ENCODE measurements at regions not wholly inside any gene's neighbourhood (a gene's known extent, or its start where the extent isn't known, plus 50 kb on each side); places are given as distances from the start of the nearest gene placed in this dataset.
A peak's percentile ranks its signal among the peaks of the same experiment; 100 is the strongest.

DNA sequence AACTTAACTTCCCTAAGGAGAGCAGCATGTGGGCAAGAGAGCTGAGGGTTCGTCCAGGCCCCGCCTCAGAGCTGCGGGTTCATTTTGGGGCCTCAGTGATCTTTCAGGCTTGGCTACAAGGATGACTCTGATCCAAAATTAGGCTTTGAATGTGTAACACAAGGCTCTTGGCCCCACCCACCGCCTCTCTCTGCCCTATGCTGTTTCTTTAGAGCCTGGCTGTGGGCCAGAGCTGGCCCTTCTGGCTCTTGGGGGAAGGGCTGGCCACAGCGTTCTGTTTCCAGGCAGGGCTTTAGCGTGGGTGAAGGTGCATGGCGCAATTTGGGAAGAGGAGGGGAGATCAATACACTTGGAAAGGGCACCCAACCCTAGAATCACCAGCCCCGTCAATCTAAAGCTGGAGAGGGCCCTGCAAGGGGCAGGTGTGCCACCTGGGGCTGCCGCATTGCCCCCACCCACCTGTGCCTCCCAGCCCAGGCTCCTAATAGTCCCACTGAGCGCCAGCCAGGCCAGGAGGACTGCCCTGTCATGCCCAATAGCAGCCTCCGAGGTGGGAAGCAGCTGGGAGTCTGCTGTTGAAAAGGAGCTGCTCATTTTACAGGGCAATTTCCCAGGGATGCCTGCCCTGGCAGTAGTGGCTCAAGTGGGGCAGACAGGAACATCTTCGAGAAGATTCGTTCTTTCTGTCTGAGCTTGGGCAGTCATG, 84.5 kb upstream of the MAML3 start:
- Histone ChIP-seq H3K4me3 (peak overlapping the region; percentile 71), H3K9ac (ENCODE audit: insufficient read length) (no peak overlapping the region)

DNA sequence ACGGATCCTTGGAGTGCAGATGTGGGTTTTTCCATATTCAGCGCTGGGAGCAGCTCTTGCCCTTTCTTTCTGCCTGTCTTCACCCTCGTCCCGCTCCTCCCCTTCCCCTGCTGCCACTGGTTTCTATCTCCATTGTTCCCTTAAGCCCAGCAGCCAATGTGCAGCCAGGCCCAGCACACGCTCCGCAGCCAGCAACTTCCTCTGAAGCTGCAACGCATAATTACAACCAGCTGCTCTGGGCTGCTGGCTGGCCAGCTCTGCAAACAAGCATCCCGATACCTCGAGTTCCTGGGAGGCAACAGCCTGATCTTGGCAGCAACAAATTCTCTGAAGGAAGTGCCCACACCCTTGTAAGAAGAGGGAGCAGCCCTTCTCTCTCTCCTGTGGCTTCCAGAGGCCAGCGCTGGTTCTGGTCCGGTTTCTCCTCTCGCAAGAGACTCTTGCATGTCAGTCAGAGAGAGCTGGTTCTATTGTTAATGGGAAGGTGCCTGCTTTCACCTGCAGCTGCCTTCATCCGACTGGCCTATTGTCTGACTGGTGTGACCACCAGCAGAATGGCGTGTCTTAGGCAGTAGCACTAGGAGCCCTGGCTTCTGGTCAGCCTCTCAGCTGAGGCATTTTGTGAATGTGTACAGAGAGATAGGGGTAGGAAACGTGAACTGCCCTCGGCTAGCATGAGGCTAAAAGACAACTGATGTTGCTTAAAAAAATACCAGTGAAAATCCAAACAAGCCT, 83.8 kb upstream of the MAML3 start:
- DNase-seq (ENCODE audit: low read depth, low spot score): peak; percentile 82
- peak overlapping the region; percentile 87 for H3K27ac ChIP-seq
- peak overlapping the region; percentile 53 for H3K9ac ChIP-seq (ENCODE audit: insufficient read length)
- peak overlapping the region; percentile 71 for H3K4me3 ChIP-seq
- no peaks in the 10 kb centered on the region for H3K36me3 ChIP-seq (ENCODE audit: insufficient read depth, low read length)
- TF ChIP-seq POLR2AphosphoS5 (IDR thresholded peaks at IDR 0.05; ENCODE audit: borderline replicate concordance, low read depth, low read length): peak; percentile 63
- TF ChIP-seq FOXP2 (optimal IDR thresholded peaks at IDR 0.05; ENCODE audit: control extremely low read depth, extremely low read length, insufficient read depth): no peak
- H3K9me3 ChIP-seq (ENCODE audit: low read depth, low read length): no peaks in the 10 kb centered on the region

More for the DNA sequence above, 84.5 kb upstream of the MAML3 start:
- TF ChIP-seq EZH2 (IDR thresholded peaks at IDR 0.05) (no peak), POLR2AphosphoS5 (IDR thresholded peaks at IDR 0.05; ENCODE audit: borderline replicate concordance, low read depth, low read length) (peak; percentile 30; the same call in 1 of the 2 replicates)
- Histone ChIP-seq H3K27ac (peak overlapping the region; percentile 77; the same call in 1 of the 2 replicates), H3K36me3 (ENCODE audit: insufficient read depth, low read length) (no peaks in the 10 kb centered on the region), H3K9me3 (ENCODE audit: low read depth, low read length) (no peaks in the 10 kb centered on the region)
- DNase-seq (ENCODE audit: low read depth, low spot score): no peak

DNA sequence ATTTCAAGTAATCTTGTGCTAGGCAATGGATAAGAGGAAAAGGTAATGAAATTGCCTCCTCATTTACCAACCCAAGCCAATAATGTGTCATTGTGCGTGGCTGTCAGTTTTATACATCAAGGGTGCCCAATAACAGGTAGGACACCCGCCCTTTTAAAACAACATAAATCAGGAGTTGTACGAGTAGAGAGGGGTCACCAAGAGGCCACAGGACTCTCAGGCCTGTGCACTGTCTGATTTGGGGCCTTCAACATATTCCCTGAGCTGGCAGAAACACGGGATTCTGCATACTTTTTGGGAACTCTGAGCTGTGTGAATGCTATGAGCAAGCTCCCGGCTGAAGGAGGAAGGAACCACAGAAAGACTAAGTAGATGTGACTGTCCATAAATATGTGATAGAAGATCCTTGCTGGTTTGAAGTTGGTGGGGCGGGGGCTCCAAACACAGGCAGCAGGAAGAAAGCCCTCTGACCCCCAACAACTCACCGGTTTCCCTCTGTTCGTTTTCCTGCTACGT, 82.7 kb upstream of the MAML3 start:
- H3K9ac ChIP-seq (ENCODE audit: insufficient read length): peak overlapping the region; percentile 53
- TF ChIP-seq FOXP2 (optimal IDR thresholded peaks at IDR 0.05; ENCODE audit: control extremely low read depth, extremely low read length, insufficient read depth) (no peak), EZH2 (IDR thresholded peaks at IDR 0.05) (no peak), POLR2AphosphoS5 (IDR thresholded peaks at IDR 0.05; ENCODE audit: borderline replicate concordance, low read depth, low read length) (no peak)
- H3K4me3 ChIP-seq: no peak overlapping the region
- peak overlapping the region; percentile 87 for H3K27ac ChIP-seq
- H3K9me3 ChIP-seq (ENCODE audit: low read depth, low read length): no peaks in the 10 kb centered on the region
- no peaks in the 10 kb centered on the region for H3K36me3 ChIP-seq (ENCODE audit: insufficient read depth, low read length)
- DNase-seq (ENCODE audit: low read depth, low spot score): no peak

DNA sequence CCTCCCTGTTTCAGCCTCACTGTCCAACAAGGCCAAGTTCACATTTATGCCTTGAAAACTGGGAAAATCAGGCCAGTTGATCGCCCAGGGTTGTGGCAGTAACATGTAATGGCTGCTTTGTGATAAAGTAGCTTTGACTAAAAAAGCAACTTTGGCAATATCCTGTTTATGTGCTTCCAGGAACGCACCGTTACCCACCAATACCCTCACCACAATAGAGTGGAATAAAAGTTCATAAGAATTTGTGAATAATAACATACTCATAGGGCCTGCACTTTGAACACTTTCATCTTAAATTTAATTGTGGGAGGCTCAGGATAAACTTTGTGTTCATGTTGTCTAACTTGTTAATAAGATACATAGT, 80.7 kb upstream of the MAML3 start:
- no peak overlapping the region for H3K27ac ChIP-seq

DNA sequence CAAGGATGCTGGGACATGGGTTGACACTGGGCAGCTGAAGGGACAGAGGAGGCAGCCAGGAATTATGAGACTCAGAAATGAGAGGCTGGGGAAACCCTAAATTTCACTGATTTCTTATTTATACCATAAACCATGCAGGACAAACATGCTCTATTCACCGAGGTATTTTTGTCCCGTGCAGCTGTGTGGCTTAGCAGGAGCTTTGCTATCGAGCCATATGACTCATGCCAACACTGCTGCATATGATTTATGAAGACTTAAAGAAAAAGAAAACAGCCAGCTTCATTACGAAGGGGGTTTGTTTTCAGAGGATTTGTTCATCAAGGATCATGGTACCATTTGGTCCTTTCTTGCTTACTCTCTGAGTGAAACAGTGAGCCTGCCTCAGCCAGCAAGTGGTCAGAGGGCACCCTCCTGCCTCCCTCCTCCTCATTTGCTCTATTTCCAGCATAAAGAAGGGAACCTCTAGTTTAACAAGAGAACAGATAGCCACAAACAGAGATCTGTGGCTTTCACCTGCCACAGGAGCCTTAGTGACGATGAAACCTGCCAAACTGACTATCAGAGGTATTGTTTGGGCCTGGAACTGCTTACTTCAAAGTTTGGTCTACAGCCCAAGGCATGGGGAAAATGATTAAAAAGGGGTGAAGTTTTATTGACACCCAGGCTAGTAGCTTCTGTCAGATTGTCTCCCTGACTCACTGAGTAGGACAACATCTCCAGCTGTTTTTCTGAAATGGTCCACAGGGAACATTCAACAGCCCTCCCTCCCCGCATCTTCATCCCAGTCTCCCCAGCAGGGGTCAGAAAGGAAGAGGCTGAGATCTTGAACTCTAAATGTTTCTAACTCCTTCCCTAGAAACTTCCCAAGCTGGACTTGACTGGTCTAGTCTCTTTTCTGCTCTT, 80.1 kb upstream of the MAML3 start:
- H3K36me3 ChIP-seq (ENCODE audit: insufficient read depth, low read length): no peaks in the 10 kb centered on the region
- DNase-seq (ENCODE audit: low read depth, low spot score): no peak
- no peak overlapping the region for H3K27ac ChIP-seq
- H3K9ac ChIP-seq (ENCODE audit: insufficient read length): no peak overlapping the region
- H3K9me3 ChIP-seq (ENCODE audit: low read depth, low read length): no peaks in the 10 kb centered on the region
- no peak overlapping the region for H3K4me3 ChIP-seq
- no peak for TF ChIP-seq EZH2 (IDR thresholded peaks at IDR 0.05)
- TF ChIP-seq FOXP2 (optimal IDR thresholded peaks at IDR 0.05; ENCODE audit: control extremely low read depth, extremely low read length, insufficient read depth): no peak
- TF ChIP-seq POLR2AphosphoS5 (IDR thresholded peaks at IDR 0.05; ENCODE audit: borderline replicate concordance, low read depth, low read length): no peak

More for the DNA sequence above, 80.7 kb upstream of the MAML3 start:
- H3K9ac ChIP-seq (ENCODE audit: insufficient read length): no peak overlapping the region
- no peaks in the 10 kb centered on the region for H3K9me3 ChIP-seq (ENCODE audit: low read depth, low read length)
- H3K4me3 ChIP-seq: no peak overlapping the region
- DNase-seq (ENCODE audit: low read depth, low spot score): no peak
- no peaks in the 10 kb centered on the region for H3K36me3 ChIP-seq (ENCODE audit: insufficient read depth, low read length)
- TF ChIP-seq POLR2AphosphoS5 (IDR thresholded peaks at IDR 0.05; ENCODE audit: borderline replicate concordance, low read depth, low read length) (no peak), EZH2 (IDR thresholded peaks at IDR 0.05) (no peak), FOXP2 (optimal IDR thresholded peaks at IDR 0.05; ENCODE audit: control extremely low read depth, extremely low read length, insufficient read depth) (no peak)

DNA sequence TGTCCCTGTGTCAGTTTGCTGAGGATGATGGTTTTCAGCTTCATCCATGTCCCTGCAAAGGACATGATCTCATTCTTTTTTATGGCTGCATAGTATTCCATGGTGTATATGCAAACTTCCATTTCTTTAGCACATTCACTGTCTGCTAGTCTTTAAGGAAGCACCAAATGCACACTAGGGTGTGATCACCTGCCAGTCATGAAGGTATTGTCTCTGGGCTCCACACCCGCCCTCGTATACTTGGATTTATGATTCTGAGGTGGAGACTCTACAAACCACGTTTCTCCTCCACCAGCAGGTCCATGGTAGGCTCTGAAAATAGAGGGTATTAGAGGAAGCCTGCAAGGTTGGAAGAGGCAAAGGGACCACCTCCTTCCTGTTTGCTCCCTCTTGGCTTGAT, 75.9 kb upstream of the MAML3 start:
- no peak for DNase-seq (ENCODE audit: low read depth, low spot score)
- H3K9me3 ChIP-seq (ENCODE audit: low read depth, low read length): no peaks in the 10 kb centered on the region
- no peak overlapping the region for H3K9ac ChIP-seq (ENCODE audit: insufficient read length)
- TF ChIP-seq EZH2 (IDR thresholded peaks at IDR 0.05) (no peak), FOXP2 (optimal IDR thresholded peaks at IDR 0.05; ENCODE audit: control extremely low read depth, extremely low read length, insufficient read depth) (no peak), POLR2AphosphoS5 (IDR thresholded peaks at IDR 0.05; ENCODE audit: borderline replicate concordance, low read depth, low read length) (no peak)
- no peaks in the 10 kb centered on the region for H3K36me3 ChIP-seq (ENCODE audit: insufficient read depth, low read length)
- H3K4me3 ChIP-seq: no peak overlapping the region
- no peak overlapping the region for H3K27ac ChIP-seq

DNA sequence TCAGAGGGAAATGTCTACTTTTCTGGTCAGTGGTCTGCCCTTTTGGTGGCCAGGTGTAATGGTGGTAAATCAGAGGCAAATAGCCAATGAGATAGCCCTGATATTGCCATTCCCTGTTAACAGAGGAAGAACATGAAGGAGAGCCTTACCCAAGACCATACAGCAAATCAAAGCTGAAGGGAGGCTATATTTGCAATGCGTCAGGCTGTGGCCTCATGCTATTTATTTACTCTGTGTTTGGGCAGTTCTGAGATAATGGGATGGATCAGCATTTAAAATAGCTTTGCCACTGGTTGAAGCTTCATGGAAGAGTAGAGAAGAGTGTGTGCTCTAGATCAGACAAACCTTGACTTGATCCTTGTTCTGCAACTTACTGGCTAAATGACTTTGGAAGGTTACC, 73.3 kb upstream of the MAML3 start:
- TF ChIP-seq EZH2 (IDR thresholded peaks at IDR 0.05): no peak
- no peak for TF ChIP-seq POLR2AphosphoS5 (IDR thresholded peaks at IDR 0.05; ENCODE audit: borderline replicate concordance, low read depth, low read length)
- TF ChIP-seq FOXP2 (optimal IDR thresholded peaks at IDR 0.05; ENCODE audit: control extremely low read depth, extremely low read length, insufficient read depth): no peak
- Histone ChIP-seq H3K9me3 (ENCODE audit: low read depth, low read length) (no peaks in the 10 kb centered on the region), H3K27ac (peak overlapping the region; percentile 85; the same call in 1 of the 2 replicates), H3K36me3 (ENCODE audit: insufficient read depth, low read length) (no peaks in the 10 kb centered on the region), H3K4me3 (peak overlapping the region; percentile 55; the same call in 1 of the 2 replicates), H3K9ac (ENCODE audit: insufficient read length) (no peak overlapping the region)
- DNase-seq (ENCODE audit: low read depth, low spot score): no peak

All from SK-N-MC (cell line).